ENCODE measurements at regions not wholly inside any gene's neighbourhood (a gene's known extent, or its start where the extent isn't known, plus 50 kb on each side); places are given as distances from the start of the nearest gene placed in this dataset.

DNA sequence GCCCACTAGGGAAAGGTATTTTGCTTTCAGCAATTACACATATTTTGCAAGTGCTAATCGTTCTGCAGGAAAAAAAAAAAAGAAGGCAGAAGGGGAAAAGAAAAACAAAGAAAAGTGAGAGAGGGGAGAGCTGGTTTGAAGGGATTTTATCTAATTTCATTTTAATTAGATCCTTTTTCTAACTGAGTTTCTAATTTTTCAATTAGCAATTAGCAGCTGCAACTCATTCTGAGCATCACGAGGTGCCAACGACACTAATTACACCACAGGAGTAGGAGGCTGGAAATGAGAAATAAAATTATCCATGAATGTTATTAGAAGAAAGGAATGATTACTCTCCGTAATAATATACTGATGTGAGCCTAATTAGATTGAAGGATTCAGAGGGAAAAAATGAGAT lies 481.0 kb upstream of the CAMK1G start:
- TF ChIP-seq, protein P1, sequence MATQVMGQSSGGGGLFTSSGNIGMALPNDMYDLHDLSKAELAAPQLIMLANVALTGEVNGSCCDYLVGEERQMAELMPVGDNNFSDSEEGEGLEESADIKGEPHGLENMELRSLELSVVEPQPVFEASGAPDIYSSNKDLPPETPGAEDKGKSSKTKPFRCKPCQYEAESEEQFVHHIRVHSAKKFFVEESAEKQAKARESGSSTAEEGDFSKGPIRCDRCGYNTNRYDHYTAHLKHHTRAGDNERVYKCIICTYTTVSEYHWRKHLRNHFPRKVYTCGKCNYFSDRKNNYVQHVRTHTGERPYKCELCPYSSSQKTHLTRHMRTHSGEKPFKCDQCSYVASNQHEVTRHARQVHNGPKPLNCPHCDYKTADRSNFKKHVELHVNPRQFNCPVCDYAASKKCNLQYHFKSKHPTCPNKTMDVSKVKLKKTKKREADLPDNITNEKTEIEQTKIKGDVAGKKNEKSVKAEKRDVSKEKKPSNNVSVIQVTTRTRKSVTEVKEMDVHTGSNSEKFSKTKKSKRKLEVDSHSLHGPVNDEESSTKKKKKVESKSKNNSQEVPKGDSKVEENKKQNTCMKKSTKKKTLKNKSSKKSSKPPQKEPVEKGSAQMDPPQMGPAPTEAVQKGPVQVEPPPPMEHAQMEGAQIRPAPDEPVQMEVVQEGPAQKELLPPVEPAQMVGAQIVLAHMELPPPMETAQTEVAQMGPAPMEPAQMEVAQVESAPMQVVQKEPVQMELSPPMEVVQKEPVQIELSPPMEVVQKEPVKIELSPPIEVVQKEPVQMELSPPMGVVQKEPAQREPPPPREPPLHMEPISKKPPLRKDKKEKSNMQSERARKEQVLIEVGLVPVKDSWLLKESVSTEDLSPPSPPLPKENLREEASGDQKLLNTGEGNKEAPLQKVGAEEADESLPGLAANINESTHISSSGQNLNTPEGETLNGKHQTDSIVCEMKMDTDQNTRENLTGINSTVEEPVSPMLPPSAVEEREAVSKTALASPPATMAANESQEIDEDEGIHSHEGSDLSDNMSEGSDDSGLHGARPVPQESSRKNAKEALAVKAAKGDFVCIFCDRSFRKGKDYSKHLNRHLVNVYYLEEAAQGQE (IDR thresholded peaks at IDR 0.05; ENCODE audit: insufficient read depth in 1 of 2, low read depth in 2 of 2, low read length in 2 of 2), result no peak
- TF ChIP-seq FOXP2 (optimal IDR thresholded peaks at IDR 0.05; ENCODE audit: borderline replicate concordance, extremely low read depth, extremely low read length, insufficient read depth) (no peak), POLR2AphosphoS5 (IDR thresholded peaks at IDR 0.05; ENCODE audit: low read depth, low read length) (no peak), SIN3A (IDR thresholded peaks at IDR 0.05; ENCODE audit: borderline replicate concordance, insufficient read depth, low read length) (no peak), TAF1 (IDR thresholded peaks at IDR 0.05; ENCODE audit: borderline replicate concordance, insufficient read depth, low read length) (no peak)

DNA sequence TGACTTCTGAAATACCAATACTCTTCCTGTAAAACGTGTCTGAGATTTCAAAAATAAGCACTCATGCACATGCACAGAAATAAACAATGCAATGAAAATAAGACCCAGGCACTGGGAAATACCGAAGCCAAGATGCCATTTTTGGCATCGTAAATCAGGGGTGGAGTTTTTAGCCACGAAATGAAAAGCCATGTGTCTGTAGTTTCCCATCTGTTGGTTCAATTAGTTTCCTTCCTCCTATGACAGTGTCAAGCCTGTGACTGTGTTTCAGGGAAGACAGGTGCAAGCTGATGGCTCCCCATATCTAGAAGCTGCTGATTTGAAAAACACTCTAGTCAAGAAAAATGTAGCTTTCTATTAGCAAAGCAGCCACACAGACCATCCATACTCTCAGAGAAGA lies 480.4 kb upstream of the CAMK1G start:
- TF ChIP-seq TAF1 (IDR thresholded peaks at IDR 0.05; ENCODE audit: borderline replicate concordance, insufficient read depth, low read length) (no peak), POLR2AphosphoS5 (IDR thresholded peaks at IDR 0.05; ENCODE audit: low read depth, low read length) (no peak), SIN3A (IDR thresholded peaks at IDR 0.05; ENCODE audit: borderline replicate concordance, insufficient read depth, low read length) (no peak), FOXP2 (optimal IDR thresholded peaks at IDR 0.05; ENCODE audit: borderline replicate concordance, extremely low read depth, extremely low read length, insufficient read depth) (no peak)
- TF ChIP-seq, protein P1 (IDR thresholded peaks at IDR 0.05; ENCODE audit: insufficient read depth in 1 of 2, low read depth in 2 of 2, low read length in 2 of 2), result no peak

DNA sequence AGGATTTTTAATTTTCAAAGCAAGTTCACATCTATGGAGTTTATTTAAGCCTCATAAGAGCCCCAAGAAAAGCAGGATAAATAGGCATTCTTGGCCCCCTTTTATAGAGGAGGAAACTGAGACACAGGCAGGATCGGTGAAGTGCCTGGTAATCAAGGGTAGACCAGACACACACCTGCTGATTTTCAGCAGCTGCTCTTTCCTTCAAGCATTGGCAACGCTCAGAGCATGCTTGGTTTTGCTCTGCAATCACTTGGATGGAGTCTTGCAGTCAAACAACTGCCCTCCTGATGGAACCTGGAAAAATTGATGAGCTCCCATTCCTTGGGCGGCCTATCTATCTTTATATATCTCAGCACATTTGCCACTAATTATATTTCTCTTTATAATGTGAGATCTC lies 478.9 kb upstream of the CAMK1G start:
- no peak for TF ChIP-seq SIN3A (IDR thresholded peaks at IDR 0.05; ENCODE audit: borderline replicate concordance, insufficient read depth, low read length)
- TF ChIP-seq TAF1 (IDR thresholded peaks at IDR 0.05; ENCODE audit: borderline replicate concordance, insufficient read depth, low read length), result no peak
- TF ChIP-seq, protein P1 (IDR thresholded peaks at IDR 0.05; ENCODE audit: insufficient read depth in 1 of 2, low read depth in 2 of 2, low read length in 2 of 2), result no peak
- TF ChIP-seq POLR2AphosphoS5 (IDR thresholded peaks at IDR 0.05; ENCODE audit: low read depth, low read length), result no peak
- TF ChIP-seq FOXP2 (optimal IDR thresholded peaks at IDR 0.05; ENCODE audit: borderline replicate concordance, extremely low read depth, extremely low read length, insufficient read depth), result no peak

DNA sequence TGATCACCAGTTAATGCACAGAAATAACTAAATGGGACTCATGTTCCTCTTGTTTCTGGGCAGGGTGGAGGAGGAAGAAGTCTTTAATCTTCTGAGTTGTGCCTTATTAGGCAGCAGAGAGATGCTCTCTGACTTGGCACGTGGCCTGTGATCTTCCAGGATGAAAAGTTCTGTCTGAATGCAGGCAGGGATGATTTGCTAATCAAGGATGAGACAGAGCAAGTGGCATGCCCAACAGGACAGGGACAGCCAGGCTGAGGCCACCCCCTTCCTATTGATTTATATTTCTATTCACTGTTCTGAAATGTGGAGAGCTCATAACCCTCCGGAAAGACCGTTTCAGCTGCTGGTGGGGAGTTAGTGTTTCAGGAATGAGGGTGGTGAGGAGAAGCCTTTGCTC lies 477.8 kb upstream of the CAMK1G start:
- TF ChIP-seq, protein P1 (IDR thresholded peaks at IDR 0.05; ENCODE audit: insufficient read depth in 1 of 2, low read depth in 2 of 2, low read length in 2 of 2), result no peak
- TF ChIP-seq FOXP2 (optimal IDR thresholded peaks at IDR 0.05; ENCODE audit: borderline replicate concordance, extremely low read depth, extremely low read length, insufficient read depth) (no peak), SIN3A (IDR thresholded peaks at IDR 0.05; ENCODE audit: borderline replicate concordance, insufficient read depth, low read length) (no peak), TAF1 (IDR thresholded peaks at IDR 0.05; ENCODE audit: borderline replicate concordance, insufficient read depth, low read length) (no peak), POLR2AphosphoS5 (IDR thresholded peaks at IDR 0.05; ENCODE audit: low read depth, low read length) (no peak)

DNA sequence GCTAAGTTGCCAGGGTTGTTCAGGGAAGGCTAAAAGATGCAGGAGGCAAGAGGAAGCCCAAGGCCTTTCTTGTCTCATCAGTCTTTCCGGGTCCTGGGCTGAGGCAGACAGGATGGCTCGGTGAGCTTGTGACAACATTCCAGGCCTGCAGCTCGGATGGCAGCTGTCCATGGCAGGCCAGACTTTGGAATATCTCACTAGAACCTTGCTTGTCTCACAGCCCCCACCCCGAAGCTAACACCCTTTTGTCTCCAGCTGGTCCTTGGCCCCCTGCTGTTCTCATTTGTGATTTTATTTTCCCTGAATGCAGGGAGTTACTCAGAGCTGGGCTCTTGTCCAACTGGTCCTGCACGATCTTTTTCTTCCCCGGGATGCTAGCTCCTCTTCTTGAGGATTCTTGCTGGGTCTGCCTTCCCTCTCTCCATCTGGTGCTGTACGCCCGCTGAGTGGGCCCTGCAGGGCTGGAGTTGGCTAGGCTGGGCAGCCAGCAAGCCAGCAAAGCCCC lies 477.2 kb upstream of the CAMK1G start:
- TF ChIP-seq TAF1 (IDR thresholded peaks at IDR 0.05; ENCODE audit: borderline replicate concordance, insufficient read depth, low read length) (no peak), POLR2AphosphoS5 (IDR thresholded peaks at IDR 0.05; ENCODE audit: low read depth, low read length) (no peak), FOXP2 (optimal IDR thresholded peaks at IDR 0.05; ENCODE audit: borderline replicate concordance, extremely low read depth, extremely low read length, insufficient read depth) (no peak), SIN3A (IDR thresholded peaks at IDR 0.05; ENCODE audit: borderline replicate concordance, insufficient read depth, low read length) (no peak)
- TF ChIP-seq, protein P1 (IDR thresholded peaks at IDR 0.05; ENCODE audit: insufficient read depth in 1 of 2, low read depth in 2 of 2, low read length in 2 of 2), result no peak

All from PFSK-1 (cell line).